ENCODE measurements at regions not wholly inside any gene's neighbourhood (a gene's known extent, or its start where the extent isn't known, plus 50 kb on each side); places are given as distances from the start of the nearest gene placed in this dataset.

GRCh38 chr11:134537941-134538340 is 125.9 kb upstream of the B3GAT1 start:
- no peak for DNase-seq

GRCh38 chr11:134537296-134537695 is 125.3 kb upstream of the B3GAT1 start:
- no peak for DNase-seq

- no peak for DNase-seq
Observed at GRCh38 chr11:134536677-134537076, 124.6 kb upstream of the B3GAT1 start.

- no peak for DNase-seq
Observed at GRCh38 chr11:134536219-134536618, 124.2 kb upstream of the B3GAT1 start.

GRCh38 chr11:134535029-134536025 is 123.3 kb upstream of the B3GAT1 start:
- no peak for DNase-seq

GRCh38 chr11:134533511-134533910 is 121.5 kb upstream of the B3GAT1 start:
- DNase-seq, result no peak

- DNase-seq, result no peak
Observed at GRCh38 chr11:134532921-134533421, 120.9 kb upstream of the B3GAT1 start.

- DNase-seq, result no peak
Observed at GRCh38 chr11:134532131-134532920, 120.3 kb upstream of the B3GAT1 start.

- no peak for DNase-seq
Observed at GRCh38 chr11:134531327-134532130, 119.5 kb upstream of the B3GAT1 start.

GRCh38 chr11:134530636-134531326 is 118.7 kb upstream of the B3GAT1 start:
- no peak for DNase-seq

GRCh38 chr11:134529212-134530096 is 117.4 kb upstream of the B3GAT1 start:
- DNase-seq, result no peak

- no peak for DNase-seq
Observed at GRCh38 chr11:134528453-134528852, 116.4 kb upstream of the B3GAT1 start.

- DNase-seq, result no peak
Observed at GRCh38 chr11:134527382-134528243, 115.6 kb upstream of the B3GAT1 start.

- no peak for DNase-seq
Observed at GRCh38 chr11:134524896-134525845, 113.1 kb upstream of the B3GAT1 start.

GRCh38 chr11:134524201-134524600 is 112.2 kb upstream of the B3GAT1 start:
- DNase-seq, result no peak

GRCh38 chr11:134522782-134523570 is 110.9 kb upstream of the B3GAT1 start:
- DNase-seq, result no peak

GRCh38 chr11:134521452-134522289 is 109.6 kb upstream of the B3GAT1 start:
- DNase-seq, result no peak
